Naive B cell (primary cell): ENCODE measurements at regions not wholly inside any gene's neighbourhood (a gene's known extent, or its start where the extent isn't known, plus 50 kb on each side); places are given as distances from the start of the nearest gene placed in this dataset.
A peak's percentile ranks its signal among the peaks of the same experiment; 100 is the strongest.

Experiments
- ATAC-seq, 2 donors: fragments of 150-1000 bp; cut with Tn5 transposase; 2 replicates each; pipeline ENCODE4 v1.10.0; 2021; ENCODE audit warnings: low read depth in 2 of 2, mild to moderate bottlenecking in 2 of 2, moderate library complexity in 2 of 2
- DNase-seq: peaks from one replicate; pipeline ENCODE4 v3.0.0; 2022
- H3K27ac Mint-ChIP-seq, 6 donors: one replicate each; pipeline ENCODE4 v1.8.0; 2020 to 2022; ENCODE audit warnings: mild to moderate bottlenecking in 6 of 6, mixed read lengths in 6 of 6, moderate library complexity in 5 of 6, inconsistent platforms in 2 of 6
- H3K27me3 Mint-ChIP-seq, 3 donors: one replicate each; pipeline ENCODE4 v1.8.0; 2021 to 2022; ENCODE audit warnings: mixed read lengths in 3 of 3, mild to moderate bottlenecking in 1 of 3
- H3K36me3 Mint-ChIP-seq, 2 donors: one replicate each; pipeline ENCODE4 v1.8.0; 2020 to 2022; ENCODE audit warnings: mixed read lengths in 2 of 2, inconsistent platforms in 1 of 2, mild to moderate bottlenecking in 1 of 2
- H3K4me1 Mint-ChIP-seq, 3 donors: one replicate each; pipeline ENCODE4 v1.8.0; 2020 to 2022; ENCODE audit warnings: mixed read lengths in 3 of 3, inconsistent platforms in 1 of 3, mild to moderate bottlenecking in 1 of 3, moderate library complexity in 1 of 3
- H3K4me3 Mint-ChIP-seq, 8 donors: one replicate each; pipeline ENCODE4 v1.8.0; 2020 to 2022; ENCODE audit warnings: mild to moderate bottlenecking in 8 of 8, mixed read lengths in 8 of 8, moderate library complexity in 8 of 8, inconsistent platforms in 2 of 8
- H3K9me3 Mint-ChIP-seq, 7 donors: one replicate each; pipeline ENCODE4 v1.8.0; 2020 to 2022; ENCODE audit warnings: mixed read lengths in 7 of 7, mild to moderate bottlenecking in 5 of 7, inconsistent platforms in 2 of 7, moderate library complexity in 1 of 7

DNA sequence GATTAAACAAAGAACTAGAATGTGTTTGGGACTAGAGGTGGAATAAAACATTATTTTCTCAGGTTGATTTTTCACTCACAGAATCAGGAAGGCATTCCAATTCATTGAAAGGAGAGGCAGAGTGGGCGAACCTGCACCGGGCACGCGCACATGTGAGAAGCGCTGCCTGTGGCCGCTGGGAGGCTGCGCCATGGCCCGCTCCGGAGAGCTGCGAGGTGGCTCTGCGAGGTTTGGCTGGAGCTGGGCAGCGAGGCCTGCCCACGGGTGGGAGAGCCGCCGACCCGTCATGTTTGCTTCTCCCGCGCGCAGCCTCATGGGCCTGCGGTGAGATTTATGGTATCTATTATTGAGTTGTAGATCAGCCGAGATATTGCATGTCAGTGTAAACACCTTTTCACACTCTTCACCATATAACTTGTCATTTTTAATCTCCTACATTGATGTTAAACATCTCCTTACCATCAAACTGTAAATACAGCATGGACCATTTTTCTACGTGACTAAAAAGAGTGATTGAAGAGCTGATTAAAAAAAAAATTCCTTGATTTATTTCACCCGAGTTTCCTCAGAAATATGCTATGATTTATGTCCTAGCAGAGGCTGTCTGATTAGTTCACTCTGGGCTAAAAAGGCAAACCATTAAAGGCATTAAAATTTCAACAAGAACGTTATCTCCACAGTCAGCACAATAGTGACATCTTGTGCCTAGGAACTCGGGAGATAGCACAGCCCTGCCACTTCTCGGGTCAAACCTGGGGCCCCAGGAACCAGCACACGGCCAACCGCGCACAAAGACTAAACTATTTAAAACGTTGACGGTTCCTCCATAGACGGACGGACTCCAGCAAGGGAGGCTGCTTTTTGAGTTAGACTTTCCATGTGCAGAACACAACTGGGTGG, 96.6 kb upstream of the RNF32 start:
- no peak for DNase-seq
- Mint-ChIP-seq H3K27me3 (peaks cover 0 to 14% (median 0%) of the 10 kb centered on the region in 3 donors), H3K9me3 (peaks cover 3 to 9% (median 6%) of the 10 kb centered on the region in 7 donors), H3K4me3 (no peak overlapping the region), H3K27ac (no peak overlapping the region), H3K36me3 (peaks cover 0 to 9% of the 10 kb centered on the region in 2 donors), H3K4me1 (no peaks in the 10 kb centered on the region)
- no peak for ATAC-seq

DNA sequence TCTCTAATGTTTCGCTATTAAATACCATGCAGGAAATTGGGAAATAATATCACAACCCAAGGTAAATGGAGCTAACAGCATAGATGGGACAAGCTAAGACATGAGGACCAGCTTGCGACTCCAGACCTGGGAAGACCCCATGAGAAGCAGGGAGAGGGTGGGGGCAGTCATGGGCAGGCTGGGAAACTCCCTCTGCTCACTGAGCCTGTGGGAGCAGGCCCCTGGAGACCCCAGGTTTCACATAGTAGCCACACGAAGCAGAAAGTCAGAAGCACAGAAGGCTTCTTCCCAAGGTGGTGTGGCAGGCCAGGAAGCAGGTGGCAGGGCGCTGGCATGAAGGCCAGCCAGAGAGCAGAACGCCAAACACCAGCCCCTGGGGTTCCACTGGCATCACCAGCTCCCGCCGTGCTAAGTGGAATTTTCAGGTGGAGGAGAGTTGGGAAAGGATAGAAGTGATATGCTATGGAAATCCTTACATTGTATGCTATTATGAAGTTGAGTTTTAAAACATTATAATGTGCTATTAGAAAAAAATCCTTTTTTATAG, 99.9 kb upstream of the RNF32 start:
- Mint-ChIP-seq H3K36me3 (no peaks in the 10 kb centered on the region), H3K27ac (peak overlapping the region in 1 of 6 donors; percentile 64), H3K4me1 (no peaks in the 10 kb centered on the region), H3K27me3 (peaks cover 4 to 21% (median 7%) of the 10 kb centered on the region in 3 donors), H3K9me3 (peaks cover 0 to 2% (median 0%) of the 10 kb centered on the region in 7 donors), H3K4me3 (no peak overlapping the region)
- ATAC-seq: no peak
- no peak for DNase-seq

- no peaks in the 10 kb centered on the region for H3K4me1 Mint-ChIP-seq
- no peak overlapping the region for H3K27ac Mint-ChIP-seq
- no peak for ATAC-seq
- H3K36me3 Mint-ChIP-seq: no peaks in the 10 kb centered on the region
- peaks cover 0 to 2% (median 0%) of the 10 kb centered on the region in 7 donors for H3K9me3 Mint-ChIP-seq
- H3K27me3 Mint-ChIP-seq: peaks cover 4 to 21% (median 7%) of the 10 kb centered on the region in 3 donors
- H3K4me3 Mint-ChIP-seq: no peak overlapping the region
- no peak for DNase-seq
Observed at GRCh38 chr7:156539999-156540398, 100.6 kb upstream of the RNF32 start.

DNA sequence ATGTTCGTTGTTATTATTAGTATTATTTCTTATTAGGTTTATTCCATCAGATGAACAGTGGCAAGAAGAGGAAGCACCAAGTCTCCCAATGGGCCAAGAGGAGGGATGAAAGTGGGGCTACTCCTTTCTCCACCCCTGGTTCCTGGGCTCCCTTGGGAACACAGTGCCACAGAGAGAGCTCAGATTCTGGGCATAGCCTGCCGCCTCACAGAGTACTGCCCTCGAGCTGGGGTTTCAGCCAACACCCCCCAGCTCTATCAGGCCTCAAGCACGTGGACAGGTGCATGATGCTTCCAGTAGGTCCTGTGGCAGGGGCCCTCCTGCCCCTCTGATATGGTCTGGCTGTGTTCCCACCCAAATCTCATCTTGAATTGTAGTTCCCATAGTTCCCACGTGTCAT, 103.6 kb upstream of the RNF32 start:
- Mint-ChIP-seq H3K36me3 (no peaks in the 10 kb centered on the region), H3K27ac (no peak overlapping the region), H3K4me1 (no peaks in the 10 kb centered on the region), H3K9me3 (peaks cover 0 to 2% (median 0%) of the 10 kb centered on the region in 7 donors), H3K27me3 (peaks cover 4 to 27% (median 7%) of the 10 kb centered on the region in 3 donors), H3K4me3 (no peak overlapping the region)
- DNase-seq (no peak), ATAC-seq (no peak)

DNA sequence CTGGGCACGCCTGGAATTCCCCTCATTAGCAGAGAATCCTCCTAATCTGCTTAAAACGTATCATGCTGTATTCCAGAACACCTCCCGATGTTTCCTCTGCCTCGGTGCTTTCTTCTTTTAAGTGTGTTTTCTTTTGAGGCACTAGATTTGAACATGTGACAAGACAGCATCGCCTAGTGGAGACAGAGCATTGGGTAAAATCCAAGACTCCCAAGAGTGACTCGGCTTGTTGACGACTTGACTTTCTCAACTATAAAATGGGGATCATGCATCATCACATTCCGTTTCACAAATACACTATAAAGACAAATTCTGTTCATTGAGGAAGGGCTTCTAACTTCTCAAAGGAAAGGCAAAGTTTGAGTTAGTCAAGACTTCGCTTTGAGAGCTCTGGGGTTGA, 105.6 kb upstream of the RNF32 start:
- H3K4me3 Mint-ChIP-seq: no peak overlapping the region
- H3K4me1 Mint-ChIP-seq: no peaks in the 10 kb centered on the region
- H3K27me3 Mint-ChIP-seq: peaks cover 4 to 25% (median 7%) of the 10 kb centered on the region in 3 donors
- ATAC-seq: no peak
- no peak for DNase-seq
- H3K36me3 Mint-ChIP-seq: no peaks in the 10 kb centered on the region
- H3K9me3 Mint-ChIP-seq: peaks cover 0 to 2% (median 0%) of the 10 kb centered on the region in 7 donors
- no peak overlapping the region for H3K27ac Mint-ChIP-seq

- no peak for DNase-seq
- ATAC-seq: no peak
- peak overlapping the region in 1 of 6 donors; percentile 46 for H3K27ac Mint-ChIP-seq
- peaks cover 4 to 20% (median 7%) of the 10 kb centered on the region in 3 donors for H3K27me3 Mint-ChIP-seq
- H3K4me1 Mint-ChIP-seq: no peaks in the 10 kb centered on the region
- H3K4me3 Mint-ChIP-seq: no peak overlapping the region
- H3K36me3 Mint-ChIP-seq: no peaks in the 10 kb centered on the region
- H3K9me3 Mint-ChIP-seq: peaks cover 0 to 2% (median 0%) of the 10 kb centered on the region in 7 donors
Observed at GRCh38 chr7:156533964-156534363, 106.6 kb upstream of the RNF32 start.

GRCh38 chr7:156533420-156533819, 107.2 kb upstream of the RNF32 start:
- no peak overlapping the region for H3K27ac Mint-ChIP-seq
- H3K27me3 Mint-ChIP-seq: peaks cover 3 to 17% (median 7%) of the 10 kb centered on the region in 3 donors
- no peak for ATAC-seq
- no peaks in the 10 kb centered on the region for H3K36me3 Mint-ChIP-seq
- peaks cover 0 to 2% (median 0%) of the 10 kb centered on the region in 7 donors for H3K9me3 Mint-ChIP-seq
- H3K4me1 Mint-ChIP-seq: no peaks in the 10 kb centered on the region
- no peak for DNase-seq
- H3K4me3 Mint-ChIP-seq: no peak overlapping the region

DNA sequence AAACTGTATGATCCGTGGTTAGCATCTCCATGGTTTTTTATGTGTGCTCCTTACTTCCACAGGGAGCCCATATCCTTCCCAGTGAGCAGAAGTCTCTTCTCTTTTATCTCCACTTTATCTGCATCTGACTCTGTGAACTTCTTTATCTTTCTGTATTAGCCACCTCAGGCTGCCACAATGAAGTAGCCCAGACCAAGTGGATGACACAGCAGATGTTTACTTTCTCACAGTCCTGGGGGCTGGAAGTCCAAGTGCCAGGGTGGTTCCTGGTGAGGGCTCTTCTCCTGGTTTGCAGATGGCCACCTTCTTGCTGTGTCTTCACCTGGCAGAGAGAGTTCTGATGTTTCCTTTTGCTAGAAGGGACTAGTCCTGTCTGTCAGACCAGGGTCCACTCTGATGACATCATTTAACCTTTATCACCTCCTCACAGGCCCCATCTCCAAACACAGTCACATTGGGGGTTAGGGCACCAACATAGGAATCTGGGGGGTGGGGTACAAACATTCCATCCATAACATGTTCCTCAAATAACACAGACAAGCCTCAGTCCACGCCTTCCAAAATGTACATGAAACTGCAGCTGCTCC, 108.5 kb upstream of the RNF32 start:
- Mint-ChIP-seq H3K4me3 (no peak overlapping the region), H3K27me3 (peaks cover 5 to 13% (median 7%) of the 10 kb centered on the region in 3 donors), H3K27ac (no peak overlapping the region), H3K4me1 (no peaks in the 10 kb centered on the region), H3K9me3 (no peaks in the 10 kb centered on the region), H3K36me3 (no peaks in the 10 kb centered on the region)
- ATAC-seq (no peak), DNase-seq (no peak)

- H3K9me3 Mint-ChIP-seq: no peaks in the 10 kb centered on the region
- no peaks in the 10 kb centered on the region for H3K36me3 Mint-ChIP-seq
- no peak for DNase-seq
- no peaks in the 10 kb centered on the region for H3K4me1 Mint-ChIP-seq
- peaks cover 7 to 13% (median 10%) of the 10 kb centered on the region in 3 donors for H3K27me3 Mint-ChIP-seq
- H3K4me3 Mint-ChIP-seq: no peak overlapping the region
- H3K27ac Mint-ChIP-seq: no peak overlapping the region
- no peak for ATAC-seq
Observed at GRCh38 chr7:156529956-156530355, 110.6 kb upstream of the RNF32 start.

DNA sequence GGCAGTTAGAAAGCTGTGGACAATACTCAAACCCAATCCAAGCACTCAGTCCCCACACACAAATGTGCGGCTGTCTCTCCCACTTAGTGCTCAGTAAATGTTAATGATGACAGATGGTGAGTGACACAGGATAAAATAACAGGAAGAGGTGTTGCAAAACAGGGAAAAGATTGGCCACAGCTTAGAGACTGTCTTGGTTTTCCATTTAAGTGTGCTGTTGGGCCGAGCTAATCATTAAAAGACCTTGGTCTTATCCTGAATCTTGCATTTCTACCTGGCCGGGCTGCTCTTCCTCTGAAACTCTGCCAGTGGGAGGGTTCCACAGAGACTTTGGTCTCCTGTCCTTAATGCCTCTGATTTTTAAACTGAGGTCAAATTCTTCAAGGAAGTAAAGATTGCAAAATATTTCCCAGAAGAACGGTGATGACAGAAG, 113.1 kb upstream of the RNF32 start:
- H3K27ac Mint-ChIP-seq: no peak overlapping the region
- DNase-seq: no peak

DNA sequence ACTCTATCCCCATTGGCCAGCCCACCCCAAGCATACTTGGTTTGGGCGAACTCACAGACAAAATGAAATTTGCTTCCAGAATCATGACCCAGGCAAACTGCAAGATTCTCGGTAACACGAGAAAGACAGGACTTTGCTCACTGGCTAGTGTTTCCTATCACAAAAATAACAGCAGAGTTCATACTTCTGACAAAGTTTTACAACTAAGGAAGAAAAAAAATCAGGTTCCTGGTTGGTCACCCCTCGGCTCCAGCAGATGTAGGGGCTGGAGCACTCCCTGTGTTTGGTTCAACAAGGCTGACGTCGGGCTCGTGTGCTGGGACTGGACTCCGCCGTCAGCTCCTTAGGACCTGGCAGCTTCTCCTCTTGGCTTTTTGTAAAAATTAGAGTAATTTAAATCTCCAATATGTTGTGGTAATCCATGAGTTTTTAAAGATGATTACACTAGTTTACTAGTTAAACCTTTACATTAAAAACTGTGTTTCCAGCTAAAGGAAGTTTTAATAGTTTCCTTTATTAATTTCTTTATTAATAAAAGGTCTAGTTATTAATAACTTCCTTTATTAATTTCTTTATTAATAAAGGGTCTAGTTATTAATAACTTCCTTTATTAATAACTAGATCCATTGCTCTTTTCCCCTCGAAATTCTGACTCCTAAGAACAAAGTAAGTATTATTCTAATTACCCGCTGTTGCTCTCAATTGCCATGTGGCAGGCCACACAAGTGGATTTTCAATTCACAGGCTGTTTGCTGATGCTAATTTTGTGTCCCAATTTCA, 115.6 kb upstream of the RNF32 start:
- Mint-ChIP-seq H3K27me3 (peaks cover 7 to 26% (median 12%) of the 10 kb centered on the region in 3 donors), H3K27ac (no peak overlapping the region), H3K9me3 (peaks cover 0 to 5% (median 0%) of the 10 kb centered on the region in 7 donors), H3K36me3 (no peaks in the 10 kb centered on the region), H3K4me1 (no peaks in the 10 kb centered on the region), H3K4me3 (no peak overlapping the region)
- ATAC-seq: no peak
- no peak for DNase-seq

More for the DNA sequence above, 113.1 kb upstream of the RNF32 start:
- Mint-ChIP-seq H3K36me3 (no peaks in the 10 kb centered on the region), H3K27me3 (peaks cover 7 to 17% (median 12%) of the 10 kb centered on the region in 3 donors), H3K9me3 (peaks cover 0 to 5% (median 0%) of the 10 kb centered on the region in 7 donors), H3K4me3 (no peak overlapping the region), H3K4me1 (no peaks in the 10 kb centered on the region)
- ATAC-seq: no peak

GRCh38 chr7:156523447-156524048, 117.0 kb upstream of the RNF32 start:
- H3K36me3 Mint-ChIP-seq: no peaks in the 10 kb centered on the region
- ATAC-seq: no peak
- no peaks in the 10 kb centered on the region for H3K4me1 Mint-ChIP-seq
- DNase-seq: no peak
- peaks cover 12 to 26% (median 15%) of the 10 kb centered on the region in 3 donors for H3K27me3 Mint-ChIP-seq
- H3K27ac Mint-ChIP-seq: no peak overlapping the region
- peaks cover 0 to 5% (median 0%) of the 10 kb centered on the region in 7 donors for H3K9me3 Mint-ChIP-seq
- no peak overlapping the region for H3K4me3 Mint-ChIP-seq

DNA sequence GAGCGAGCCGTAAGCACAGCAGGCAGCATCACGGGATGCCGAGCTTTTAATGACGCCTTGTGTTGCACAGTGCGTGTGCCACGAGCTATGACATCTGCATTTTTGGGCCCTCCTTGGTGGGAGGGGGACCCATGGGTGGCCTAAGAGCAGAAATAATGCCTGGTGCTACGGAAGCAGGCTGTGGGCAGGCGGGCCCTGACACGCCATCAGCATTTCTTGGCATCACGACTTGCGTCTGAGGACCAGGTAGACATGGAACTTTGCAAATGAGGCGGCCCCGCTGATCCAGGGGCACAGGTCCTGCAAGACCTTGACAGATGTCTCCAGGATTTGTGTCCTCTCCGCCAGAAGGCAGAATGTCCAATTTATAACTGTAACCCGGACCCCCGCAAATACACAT, 117.8 kb upstream of the RNF32 start:
- ATAC-seq (no peak), DNase-seq (no peak)
- Mint-ChIP-seq H3K27ac (no peak overlapping the region), H3K9me3 (peaks cover 0 to 6% (median 0%) of the 10 kb centered on the region in 7 donors), H3K27me3 (peaks cover 5 to 26% (median 10%) of the 10 kb centered on the region in 3 donors), H3K4me3 (no peak overlapping the region), H3K36me3 (no peaks in the 10 kb centered on the region), H3K4me1 (no peaks in the 10 kb centered on the region)
